CD4-positive, alpha-beta T cell treated with Interleukin-4 for 4 hours (primary cell): ENCODE measurements at regions not wholly inside any gene's neighbourhood (a gene's known extent, or its start where the extent isn't known, plus 50 kb on each side); places are given as distances from the start of the nearest gene placed in this dataset.

Experiments used
- DNase-seq: peaks from one replicate; pipeline ENCODE4 v3.0.0-alpha.2; 2020

- DNase-seq, result no peak
These were observed 352.9 kb downstream of the CTTN start for GRCh38 chr11:70751142-70751734.

GRCh38 chr11:70755410-70756158, 357.3 kb downstream of the CTTN start:
- peak; percentile 52 for DNase-seq

- DNase-seq, result no peak
These were observed 358.0 kb downstream of the CTTN start for GRCh38 chr11:70756341-70756740.

GRCh38 chr11:70756756-70757155, 358.4 kb downstream of the CTTN start:
- DNase-seq, result no peak

- no peak for DNase-seq
These were observed 358.9 kb downstream of the CTTN start for GRCh38 chr11:70757241-70757640.

- no peak for DNase-seq
These were observed 359.9 kb downstream of the CTTN start for GRCh38 chr11:70758206-70758605.

GRCh38 chr11:70759846-70760245, 361.5 kb downstream of the CTTN start:
- no peak for DNase-seq

GRCh38 chr11:70760416-70761020, 362.2 kb downstream of the CTTN start:
- DNase-seq, result no peak

GRCh38 chr11:70761094-70761907, 363.0 kb downstream of the CTTN start:
- no peak for DNase-seq

- DNase-seq, result no peak
These were observed 363.6 kb downstream of the CTTN start for GRCh38 chr11:70761908-70762337.

- no peak for DNase-seq
These were observed 364.5 kb downstream of the CTTN start for GRCh38 chr11:70762810-70763209.

- no peak for DNase-seq
These were observed 365.3 kb downstream of the CTTN start for GRCh38 chr11:70763606-70764005.

- DNase-seq, result no peak
These were observed 366.1 kb downstream of the CTTN start for GRCh38 chr11:70764356-70764905.

GRCh38 chr11:70766901-70767300, 368.6 kb downstream of the CTTN start:
- no peak for DNase-seq

- DNase-seq, result no peak
These were observed 370.2 kb downstream of the CTTN start for GRCh38 chr11:70768346-70769095.

- DNase-seq, result no peak
These were observed 370.8 kb downstream of the CTTN start for GRCh38 chr11:70769106-70769505.

- DNase-seq, result no peak
These were observed 371.2 kb downstream of the CTTN start for GRCh38 chr11:70769521-70769920.

- DNase-seq, result no peak
These were observed 373.0 kb downstream of the CTTN start for GRCh38 chr11:70771099-70771885.

- no peak for DNase-seq
These were observed 374.6 kb downstream of the CTTN start for GRCh38 chr11:70772950-70773349.

GRCh38 chr11:70775386-70776075, 377.2 kb downstream of the CTTN start:
- no peak for DNase-seq
